DMS153 treated with DMSO at 0.1 percent for 48 hours (cell line): ENCODE measurements at regions not wholly inside any gene's neighbourhood (a gene's known extent, or its start where the extent isn't known, plus 50 kb on each side); places are given as distances from the start of the nearest gene placed in this dataset.
"Not testable (repeated sequence)": the region's sequence is repeated elsewhere in the genome, so short reads cannot be mapped to it uniquely, and the experiment has no call there.

Source experiments
- DNase-seq: peaks from one replicate; lab custom pipeline; 2025; ENCODE audit not compliant: unreplicated experiment; lab: John Stamatoyannopoulos, UW

DNA sequence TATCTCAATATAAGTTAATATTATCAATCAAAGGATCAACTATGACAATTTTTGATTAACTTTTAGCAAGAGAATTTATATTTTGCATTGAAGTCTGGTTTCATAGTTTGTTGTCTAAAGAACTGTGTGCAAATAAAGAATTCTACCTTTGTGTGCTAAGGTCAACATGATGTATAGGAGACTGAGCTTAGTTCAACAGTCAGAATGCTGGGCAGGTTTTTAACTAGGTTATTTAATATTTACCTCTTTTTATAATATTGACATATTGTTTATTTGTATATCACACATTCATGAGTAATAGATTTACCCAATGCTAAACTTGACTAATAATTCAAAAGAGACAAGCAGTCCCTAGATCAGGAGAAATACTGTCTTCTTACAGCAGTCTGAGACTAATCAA is 831.4 kb downstream of the DSC3 start:
- no peak for DNase-seq

DNA sequence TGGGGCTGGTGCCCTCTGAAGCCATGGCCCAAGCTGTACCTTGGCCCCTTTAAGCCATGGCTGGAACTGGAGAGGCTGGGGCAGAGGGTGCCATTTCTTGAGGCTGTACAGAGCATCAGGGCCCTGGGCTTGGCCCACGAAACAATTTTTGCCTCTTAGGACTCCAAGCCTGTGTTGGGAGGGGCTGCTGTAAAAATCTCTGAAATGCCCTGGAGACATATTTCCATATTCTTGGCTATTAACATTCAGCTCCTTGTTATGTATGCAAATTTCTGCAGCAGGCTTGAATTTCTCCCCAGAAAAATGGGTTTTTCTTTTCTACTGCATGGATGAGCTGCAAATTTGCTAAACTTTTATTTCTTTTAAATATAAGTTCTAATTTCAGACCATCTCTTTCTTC is 834.0 kb downstream of the DSC3 start:
- DNase-seq: no peak

DNA sequence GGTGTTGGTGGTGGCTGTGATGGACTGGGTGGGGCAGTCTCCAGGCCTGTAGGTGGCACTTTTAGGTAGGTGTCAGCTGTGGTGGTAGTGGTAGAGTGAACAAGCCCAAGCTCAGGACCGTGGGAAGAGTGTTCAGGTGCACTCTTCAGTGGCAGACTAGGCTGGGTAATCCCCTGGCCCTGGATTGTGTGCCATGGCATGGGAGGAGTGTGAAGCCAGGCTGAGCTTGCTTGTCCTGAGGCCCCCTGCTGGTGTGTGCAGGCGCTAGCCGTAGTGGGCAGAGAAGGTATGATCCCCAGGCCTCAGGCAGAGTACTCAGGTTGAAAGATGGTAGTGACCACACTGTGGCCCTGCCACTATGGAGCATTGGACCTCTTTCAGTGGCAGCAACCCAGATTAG is 850.3 kb downstream of the DSC3 start:
- no peak for DNase-seq

DNA sequence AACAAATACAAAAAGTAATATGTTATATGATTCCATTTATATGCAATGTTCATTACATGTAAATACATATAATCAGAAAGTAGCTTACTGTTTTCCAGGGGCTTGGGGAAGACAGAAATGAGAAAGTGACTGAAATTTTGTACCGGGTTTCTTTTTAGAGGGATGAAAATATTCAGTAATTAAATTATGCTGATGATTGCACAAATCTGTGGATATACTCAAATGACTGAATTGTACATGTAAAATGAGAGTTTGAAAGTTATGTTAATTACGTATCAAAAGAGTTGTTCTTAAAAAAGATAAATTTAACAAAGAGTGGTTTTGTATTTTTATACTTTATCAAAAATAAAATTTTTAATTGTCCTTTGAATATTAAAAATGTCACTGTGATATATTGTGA is 856.3 kb downstream of the DSC3 start:
- no peak for DNase-seq

DNA sequence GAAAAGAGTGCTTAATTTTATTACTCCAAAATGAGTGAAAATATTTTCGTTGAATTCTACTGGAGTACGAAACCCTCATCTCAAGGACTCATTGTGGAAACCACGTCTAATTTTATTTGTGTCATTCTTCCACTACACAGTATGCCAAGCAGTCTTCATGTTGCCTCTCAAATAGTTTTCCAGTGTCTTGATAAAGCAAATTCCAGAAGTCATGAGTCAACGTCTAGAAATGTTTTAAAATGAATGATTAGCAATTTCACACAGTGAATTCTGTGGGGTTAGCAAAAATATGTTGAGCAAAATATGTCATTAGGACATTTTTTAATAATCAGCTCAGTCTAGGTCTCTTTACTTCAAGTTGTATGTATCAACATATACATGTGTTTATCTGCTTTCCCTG is 865.5 kb downstream of the DSC3 start:
- no peak for DNase-seq

DNA sequence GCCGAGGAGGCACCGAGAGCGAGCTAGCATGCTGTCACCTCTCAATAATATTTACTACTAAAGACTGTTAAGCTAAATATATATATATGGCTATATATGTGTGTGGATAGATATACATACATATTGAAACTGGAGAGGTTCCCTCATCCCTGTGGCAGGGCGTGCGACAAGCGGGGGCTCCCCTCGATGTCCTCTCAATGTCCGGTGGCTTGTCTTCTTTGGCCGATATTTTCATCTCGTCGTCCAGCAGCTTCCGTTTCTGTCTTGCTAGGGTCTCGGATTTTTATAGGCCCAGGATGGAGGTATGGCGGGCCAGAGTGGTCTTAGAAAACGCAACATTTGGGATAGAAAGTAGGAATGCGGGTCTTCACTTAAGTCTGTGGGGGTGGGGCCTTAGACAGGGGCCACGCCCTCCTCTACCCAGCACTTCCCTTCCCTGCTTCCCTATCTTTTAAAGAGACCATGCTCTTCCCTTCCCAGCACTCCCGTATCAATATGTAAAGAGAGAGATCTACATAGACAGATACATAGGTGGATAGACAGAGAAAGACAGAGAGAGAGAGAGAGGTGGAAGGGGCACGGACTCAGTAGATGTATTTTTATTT is 866.8 kb downstream of the DSC3 start:
- DNase-seq: no peak

DNA sequence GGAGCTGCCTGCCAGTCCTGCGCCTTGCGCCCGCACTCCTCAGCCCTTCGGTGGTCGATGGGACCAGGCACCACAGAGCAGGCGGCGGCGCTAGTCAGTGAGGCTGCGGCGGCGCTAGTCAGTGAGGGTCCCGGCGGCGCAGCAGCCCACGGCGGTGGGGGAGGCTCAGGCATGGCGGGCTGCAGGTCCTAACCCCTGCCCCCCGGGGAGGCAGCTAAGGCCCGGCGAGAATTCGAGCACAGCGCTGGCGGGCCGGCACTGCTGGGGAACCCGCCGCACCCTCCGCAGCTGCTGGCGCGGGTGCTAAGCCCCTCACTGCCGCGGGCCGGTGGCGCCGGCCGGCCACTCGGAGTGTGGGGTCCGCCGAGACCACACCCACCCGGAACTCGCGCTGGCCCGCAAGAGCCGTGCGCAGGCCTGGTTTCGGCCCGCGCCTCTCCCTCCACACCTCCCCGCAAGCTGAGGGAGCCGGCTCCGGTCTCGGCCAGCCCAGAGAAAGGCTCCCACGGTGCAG is 867.4 kb downstream of the DSC3 start:
- no peak for DNase-seq

DNA sequence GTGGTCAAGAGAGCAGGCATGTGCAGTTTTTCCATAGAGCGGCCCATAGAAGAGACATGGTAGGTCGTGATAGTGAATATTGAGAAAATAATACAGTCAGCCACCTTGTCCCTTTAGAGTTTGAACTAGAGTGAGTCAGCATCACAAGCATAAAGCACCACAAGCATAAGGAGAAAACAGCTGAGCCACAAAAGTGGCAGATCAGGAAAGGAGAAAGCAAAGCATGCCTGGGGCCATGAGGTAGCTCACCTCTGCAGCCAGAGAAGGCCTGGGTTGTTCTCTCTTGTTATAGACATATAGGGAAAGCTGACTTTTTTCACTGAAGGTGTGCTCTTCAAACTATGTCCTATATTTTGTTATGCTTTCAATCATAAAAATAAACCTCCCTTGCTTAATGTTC is 879.0 kb downstream of the DSC3 start:
- no peak for DNase-seq

DNA sequence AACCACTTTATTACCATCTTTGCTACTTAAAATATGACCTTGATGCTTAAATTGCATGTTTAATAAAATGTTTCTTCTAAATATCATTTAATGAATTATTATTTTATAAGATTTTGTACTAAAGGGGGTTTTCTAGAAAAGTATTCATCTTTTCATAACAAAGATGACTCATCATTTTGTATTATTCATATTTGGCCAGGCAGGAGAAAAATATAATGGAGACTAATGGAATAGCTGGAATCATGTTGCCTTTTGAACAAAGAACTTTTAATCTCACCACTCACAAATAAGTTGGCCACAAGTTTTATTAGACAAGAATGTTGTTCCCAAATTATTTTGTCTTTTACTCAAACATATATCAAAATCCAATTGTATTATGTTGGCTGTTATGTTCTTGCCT is 882.4 kb downstream of the DSC3 start:
- DNase-seq: no peak

DNA sequence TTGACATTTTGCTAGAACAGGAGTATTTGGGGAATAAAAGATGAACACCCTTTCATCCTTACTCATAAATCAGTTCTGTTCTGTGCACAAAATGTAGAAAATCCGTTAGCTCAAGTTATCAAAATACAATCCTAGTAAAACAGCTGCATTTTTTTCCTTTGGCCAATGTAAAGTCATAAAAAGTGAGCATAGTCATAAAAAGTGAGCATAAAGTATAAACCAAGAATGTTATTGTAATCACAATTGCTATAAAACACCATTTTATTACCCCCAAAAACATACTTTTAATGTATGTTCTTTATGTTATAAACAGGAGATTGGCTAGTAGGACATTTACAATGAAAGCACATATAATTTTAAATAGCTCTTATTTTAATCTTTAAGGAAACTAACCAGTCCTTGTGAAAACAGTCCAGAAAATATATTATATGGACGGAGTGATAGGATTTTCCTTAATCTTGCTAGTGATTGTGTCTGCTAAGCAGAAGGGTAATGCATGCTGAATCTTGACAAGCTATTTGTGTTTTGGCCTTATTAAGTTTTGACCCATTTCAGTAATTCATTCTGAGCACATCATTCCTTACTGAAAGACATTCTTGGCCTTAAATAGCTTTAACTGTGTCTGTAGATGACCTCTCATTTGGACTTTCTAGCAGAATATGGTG is 891.8 kb downstream of the DSC3 start:
- DNase-seq: no peak

DNA sequence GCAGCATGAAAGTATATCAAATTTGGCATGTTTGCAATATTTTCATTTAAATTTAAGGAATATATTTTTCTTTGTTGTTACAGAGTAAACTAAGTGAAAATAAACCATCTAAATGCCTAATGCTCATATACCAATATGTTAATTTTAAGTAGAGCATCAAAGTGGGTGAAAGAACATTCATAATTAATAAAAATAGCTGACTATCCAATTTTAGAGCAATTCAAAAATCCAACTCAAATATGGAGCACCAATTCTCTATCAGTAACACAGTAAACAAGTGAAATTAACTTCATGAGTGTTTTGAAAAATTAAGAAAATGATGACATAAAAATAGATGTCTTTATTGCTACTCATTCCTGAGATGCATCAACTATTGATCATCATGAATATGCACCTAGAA is 893.0 kb downstream of the DSC3 start:
- DNase-seq: no peak

DNA sequence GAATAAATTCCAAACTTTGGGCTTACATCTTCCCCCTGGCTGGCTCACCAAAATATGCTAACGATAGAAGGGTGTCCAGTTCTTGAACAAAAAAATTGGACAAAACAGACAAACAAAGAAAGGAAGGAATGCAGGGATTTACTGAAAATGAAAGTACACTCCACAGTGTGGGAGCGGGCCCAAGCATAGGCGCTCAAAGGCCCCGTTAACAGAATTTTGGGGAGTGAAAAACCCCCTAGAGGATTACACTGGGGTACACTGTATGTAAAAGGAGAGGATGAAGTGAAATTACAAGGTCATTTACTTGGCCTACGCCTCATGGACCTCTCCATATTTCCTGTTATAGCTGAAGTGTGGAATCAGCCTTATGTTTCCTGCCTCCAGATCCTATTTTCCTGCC is 899.7 kb downstream of the DSC3 start:
- DNase-seq: no peak

DNA sequence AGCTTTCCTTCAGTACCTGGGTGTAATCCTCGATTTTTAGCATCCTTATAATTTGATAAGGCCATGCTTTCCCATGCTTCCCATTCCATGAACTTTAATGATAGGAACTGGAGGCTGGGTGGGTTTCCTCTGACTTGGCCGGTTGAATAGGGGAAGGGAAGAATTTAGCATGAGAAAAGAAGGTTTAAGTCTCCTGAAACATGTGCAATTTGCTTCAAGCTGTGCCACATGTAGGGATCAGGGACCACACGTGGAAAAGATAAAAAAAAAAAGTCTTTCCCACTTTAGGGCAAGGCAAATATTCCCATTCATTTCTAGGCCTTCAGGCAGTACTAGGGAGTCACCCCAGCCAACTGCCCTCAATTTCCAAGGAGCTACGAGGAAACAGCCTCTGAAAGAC is 900.3 kb downstream of the DSC3 start:
- no peak for DNase-seq

DNA sequence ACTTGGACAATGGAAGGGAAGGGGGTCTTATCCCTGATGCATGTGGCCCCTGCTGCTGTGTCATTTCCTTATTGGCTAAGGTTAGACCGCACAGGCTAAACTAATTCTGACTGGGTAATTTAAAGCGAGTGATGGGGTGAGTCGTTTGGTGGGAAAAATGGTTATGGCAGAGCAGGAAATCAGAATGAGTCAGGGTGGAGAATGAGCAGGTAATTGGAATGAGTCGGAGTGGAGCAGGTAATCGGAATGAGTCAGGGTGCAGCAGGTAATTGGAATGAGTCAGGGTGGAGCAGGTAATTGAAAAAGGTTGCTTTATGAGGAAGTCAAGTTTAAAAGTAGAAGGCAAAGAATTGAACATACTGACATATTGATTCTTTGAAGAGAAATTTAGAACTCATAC is 901.0 kb downstream of the DSC3 start:
- not testable (repeated sequence) for DNase-seq

DNA sequence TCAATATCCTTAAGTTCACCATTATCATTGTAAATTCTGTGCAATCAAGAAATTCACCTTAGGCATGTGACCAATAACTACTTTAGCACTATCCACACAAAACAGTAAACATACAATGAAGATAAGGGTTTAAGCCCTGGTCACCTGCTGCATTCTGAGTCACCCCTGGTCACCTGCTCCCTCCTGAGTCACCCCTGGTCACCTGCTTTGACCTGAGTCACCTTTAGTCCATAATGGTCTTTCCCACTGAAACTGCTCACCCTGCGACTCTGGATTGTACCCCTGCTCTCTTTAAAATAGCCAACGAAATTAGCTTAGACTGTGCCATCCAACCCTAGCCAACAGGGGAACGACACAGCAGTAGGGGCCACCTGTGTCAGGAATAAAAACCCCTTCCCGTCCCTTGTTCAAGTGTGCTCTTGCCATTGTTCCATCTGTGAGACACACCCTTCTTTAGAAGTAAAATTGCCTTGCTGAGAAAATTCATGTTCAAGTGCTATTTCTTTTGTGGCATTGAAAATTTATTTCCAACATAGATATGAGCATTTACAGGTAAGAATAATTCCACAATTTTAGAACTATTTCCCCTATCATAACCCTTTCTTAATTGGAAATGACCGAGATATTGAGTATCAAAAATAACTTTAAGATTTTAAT is 902.8 kb downstream of the DSC3 start:
- DNase-seq: no peak

DNA sequence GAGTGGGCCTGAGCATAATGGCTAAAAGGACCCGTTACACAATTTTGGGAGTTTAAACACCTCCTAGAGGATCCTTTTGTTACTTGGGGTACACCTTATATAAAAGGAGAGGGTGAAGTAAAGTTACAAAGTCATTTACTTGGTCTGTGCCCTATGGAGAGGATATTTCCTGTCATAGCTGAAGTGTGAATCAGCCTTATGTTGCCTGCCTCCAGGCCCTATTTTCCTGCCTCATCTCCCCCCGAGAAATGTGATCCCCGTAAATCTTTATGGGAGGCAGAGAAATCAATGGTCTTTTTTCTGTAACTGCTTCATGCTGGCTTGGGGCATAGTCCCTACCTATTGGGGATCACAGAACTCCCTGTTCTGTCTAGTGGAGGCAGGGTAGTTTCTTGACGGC is 906.6 kb downstream of the DSC3 start:
- DNase-seq: no peak

DNA sequence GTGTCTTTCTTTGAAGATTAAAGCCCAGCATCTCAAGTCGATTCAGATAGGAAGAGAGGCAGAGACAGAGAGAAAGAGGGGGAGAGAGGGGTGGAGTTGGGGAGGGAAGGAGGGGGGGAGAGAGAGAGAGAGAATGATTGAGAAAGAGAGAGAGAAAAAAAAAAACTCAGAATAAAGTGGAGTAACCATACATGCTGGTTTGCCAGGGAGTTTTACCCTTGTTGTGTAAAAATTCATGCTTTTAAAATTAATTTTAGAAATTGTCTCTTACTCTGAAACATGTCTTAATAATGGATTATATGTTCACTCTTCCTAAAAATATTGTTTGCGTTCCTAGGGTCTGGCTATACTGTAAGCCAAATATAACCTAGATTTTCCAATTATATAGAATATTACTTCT is 908.5 kb downstream of the DSC3 start:
- DNase-seq: no peak

DNA sequence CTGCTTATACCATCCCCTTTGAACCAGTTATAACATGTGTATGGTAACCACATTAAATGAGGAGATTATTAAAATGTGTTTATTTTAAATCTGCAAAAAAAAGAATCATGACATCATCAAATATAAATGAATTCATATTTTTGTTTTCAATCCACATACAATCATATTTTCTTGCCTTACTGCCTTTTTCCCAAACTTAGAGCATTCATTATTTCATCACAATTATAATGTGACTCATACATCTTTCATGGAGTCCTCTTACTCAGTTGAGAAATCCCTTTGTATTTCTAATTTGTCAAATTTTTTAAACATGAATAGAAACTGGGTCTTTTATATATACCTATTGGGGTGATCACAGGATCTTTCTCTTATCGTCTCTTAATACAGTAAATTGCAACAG is 909.6 kb downstream of the DSC3 start:
- no peak for DNase-seq

DNA sequence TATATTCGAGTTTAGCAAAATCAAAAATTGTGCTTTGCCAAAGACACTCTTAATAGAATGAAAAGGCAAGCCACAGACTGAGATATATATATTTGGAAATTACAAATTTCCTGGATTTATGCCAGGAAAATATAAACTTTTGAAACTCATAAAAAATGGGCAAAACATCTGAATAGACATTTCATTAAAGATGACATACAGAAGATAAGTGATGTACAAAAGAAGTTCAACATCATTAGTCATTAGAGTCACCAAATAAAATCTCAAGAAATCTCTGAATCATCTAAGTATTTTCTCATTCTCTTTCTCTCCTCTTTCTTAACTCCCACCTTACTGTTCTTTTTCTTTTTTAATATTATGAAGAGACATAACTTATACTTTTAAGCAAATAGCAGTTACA is 921.1 kb downstream of the DSC3 start:
- DNase-seq: no peak

DNA sequence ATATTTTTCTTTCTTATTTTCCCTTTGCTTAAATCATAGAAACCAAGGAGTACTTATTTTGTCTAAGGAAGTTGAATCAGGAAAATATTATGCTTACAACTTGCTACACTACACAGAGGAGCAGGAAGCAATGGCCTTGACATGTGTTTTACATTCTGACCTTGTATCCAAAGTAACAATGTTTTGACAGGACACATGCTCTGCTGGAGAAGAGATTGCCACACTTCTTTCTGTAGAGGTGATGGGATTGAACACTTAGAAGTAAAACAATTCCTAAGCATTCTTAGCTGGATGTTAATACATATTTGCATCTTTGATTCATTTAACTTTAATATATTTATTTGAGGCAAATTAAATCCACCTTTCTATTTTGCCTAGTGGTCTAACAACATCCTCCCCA is 929.1 kb downstream of the DSC3 start:
- DNase-seq: no peak

DNA sequence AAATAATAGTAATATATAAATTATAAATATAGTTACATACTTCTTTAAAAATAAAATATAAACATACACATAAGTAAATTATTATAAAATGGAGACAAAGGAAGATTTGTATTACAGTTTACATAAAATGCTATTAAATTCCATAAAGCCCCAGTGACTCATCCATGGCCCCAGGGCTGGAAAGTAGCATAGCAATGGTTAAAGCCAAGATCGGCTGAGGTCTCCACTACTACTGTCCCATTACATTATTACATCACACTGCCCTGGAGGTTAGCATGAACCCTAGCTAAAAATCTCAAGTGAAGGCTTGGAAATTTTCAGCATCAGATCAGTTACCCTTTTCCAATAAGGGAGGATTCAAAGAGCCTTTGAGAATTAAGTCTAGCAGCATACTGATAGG is 936.2 kb downstream of the DSC3 start:
- no peak for DNase-seq

DNA sequence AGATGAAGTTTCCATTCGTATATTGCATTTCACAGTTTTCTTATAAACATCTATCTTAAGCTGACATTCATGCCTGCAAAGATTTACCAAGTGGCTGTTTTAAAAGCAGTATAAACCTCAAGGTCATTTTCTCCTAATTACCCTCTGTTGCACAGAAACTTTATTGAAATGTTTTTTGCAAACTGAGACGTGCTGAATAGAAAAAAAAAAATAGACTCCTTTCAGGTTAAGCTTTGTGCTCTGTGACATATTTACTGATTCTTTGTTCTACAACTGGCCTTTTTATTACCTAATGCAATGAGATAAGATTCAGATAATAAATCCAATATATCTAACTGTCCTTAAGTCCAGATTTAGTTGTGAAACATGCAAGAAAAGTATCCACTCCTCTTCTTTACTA is 938.7 kb downstream of the DSC3 start:
- no peak for DNase-seq

DNA sequence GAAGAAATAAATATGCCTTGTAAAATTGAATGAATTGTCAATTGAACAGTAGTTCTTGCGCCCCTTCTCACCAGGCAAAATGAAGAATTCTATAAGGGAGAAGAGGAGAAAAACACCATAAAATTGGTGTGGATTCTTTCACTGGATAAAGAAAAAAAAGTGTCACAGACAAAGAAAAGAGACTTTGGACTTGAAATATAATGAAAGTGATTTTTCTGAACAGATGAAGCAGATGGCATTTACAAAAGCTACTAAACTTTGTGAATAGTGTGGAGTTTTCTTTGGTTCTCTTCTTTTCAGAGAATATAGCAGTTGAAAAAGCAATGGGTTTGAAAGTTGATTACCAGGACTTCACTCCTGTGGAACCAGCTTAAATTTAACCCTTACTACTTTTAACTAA is 945.7 kb downstream of the DSC3 start:
- DNase-seq: no peak
